ENCODE measurements at regions not wholly inside any gene's neighbourhood (a gene's known extent, or its start where the extent isn't known, plus 50 kb on each side); places are given as distances from the start of the nearest gene placed in this dataset.
"Not testable (repeated sequence)": the region's sequence is repeated elsewhere in the genome, so short reads cannot be mapped to it uniquely, and the experiment has no call there.

DNA sequence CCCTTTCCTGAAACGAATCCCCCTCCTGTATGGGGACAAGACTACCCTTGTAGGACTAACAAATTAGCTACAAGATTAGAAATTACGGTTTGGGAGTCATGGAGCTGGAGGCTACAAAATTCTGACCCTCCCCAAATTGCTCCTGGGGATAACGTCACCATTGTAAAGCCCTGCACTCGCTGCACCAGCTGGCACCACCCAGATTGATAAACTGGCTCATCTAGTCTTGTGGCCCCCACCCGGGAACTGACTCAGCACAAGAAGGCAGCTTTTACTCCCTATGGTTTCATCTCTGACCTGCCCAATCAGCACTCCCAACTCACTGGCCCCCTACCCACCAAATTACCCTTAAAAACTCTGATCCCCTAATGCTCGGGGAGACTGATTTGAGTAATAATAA lies 150.6 kb upstream of the TSC22D1 start:
- H3K36me3 Mint-ChIP-seq, result peaks cover 1% of the 10 kb centered on the region
- ATAC-seq (ENCODE audit: low read depth), result no peak

DNA sequence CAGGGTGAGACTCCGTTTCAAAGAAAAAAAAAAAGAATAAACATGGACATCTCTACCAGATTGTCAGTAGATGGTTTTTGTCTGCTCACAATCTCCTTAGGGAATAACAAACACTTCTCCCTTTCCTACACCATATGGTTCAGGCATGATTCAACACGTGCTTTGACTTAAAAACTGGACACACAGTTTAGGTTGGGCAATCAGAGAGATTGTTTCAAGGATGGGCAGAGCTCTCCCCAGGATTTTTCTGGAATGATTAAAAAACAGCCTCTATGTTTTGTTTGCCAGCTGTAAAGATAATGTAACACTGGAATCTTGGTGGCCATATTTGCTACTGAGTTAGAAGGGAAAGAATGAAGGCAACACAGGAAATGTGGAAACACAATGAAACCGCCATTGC lies 150.1 kb upstream of the TSC22D1 start:
- Mint-ChIP-seq H3K9me3 (peaks cover 5% of the 10 kb centered on the region), H3K4me3 (no peak overlapping the region), H3K4me1 (no peaks in the 10 kb centered on the region), H3K27me3 (no peaks in the 10 kb centered on the region), H3K27ac (no peak overlapping the region), H3K36me3 (peaks cover 1% of the 10 kb centered on the region)
- no peak for ATAC-seq (ENCODE audit: low read depth)
- no peak for DNase-seq (ENCODE audit: low spot score in 2 of 2)

More for the DNA sequence above, 150.6 kb upstream of the TSC22D1 start:
- Mint-ChIP-seq H3K4me3 (no peak overlapping the region), H3K9me3 (peaks cover 6% of the 10 kb centered on the region), H3K27ac (no peak overlapping the region), H3K27me3 (peaks cover 1% of the 10 kb centered on the region), H3K4me1 (no peaks in the 10 kb centered on the region)
- DNase-seq (ENCODE audit: low spot score in 2 of 2), result no peak

DNA sequence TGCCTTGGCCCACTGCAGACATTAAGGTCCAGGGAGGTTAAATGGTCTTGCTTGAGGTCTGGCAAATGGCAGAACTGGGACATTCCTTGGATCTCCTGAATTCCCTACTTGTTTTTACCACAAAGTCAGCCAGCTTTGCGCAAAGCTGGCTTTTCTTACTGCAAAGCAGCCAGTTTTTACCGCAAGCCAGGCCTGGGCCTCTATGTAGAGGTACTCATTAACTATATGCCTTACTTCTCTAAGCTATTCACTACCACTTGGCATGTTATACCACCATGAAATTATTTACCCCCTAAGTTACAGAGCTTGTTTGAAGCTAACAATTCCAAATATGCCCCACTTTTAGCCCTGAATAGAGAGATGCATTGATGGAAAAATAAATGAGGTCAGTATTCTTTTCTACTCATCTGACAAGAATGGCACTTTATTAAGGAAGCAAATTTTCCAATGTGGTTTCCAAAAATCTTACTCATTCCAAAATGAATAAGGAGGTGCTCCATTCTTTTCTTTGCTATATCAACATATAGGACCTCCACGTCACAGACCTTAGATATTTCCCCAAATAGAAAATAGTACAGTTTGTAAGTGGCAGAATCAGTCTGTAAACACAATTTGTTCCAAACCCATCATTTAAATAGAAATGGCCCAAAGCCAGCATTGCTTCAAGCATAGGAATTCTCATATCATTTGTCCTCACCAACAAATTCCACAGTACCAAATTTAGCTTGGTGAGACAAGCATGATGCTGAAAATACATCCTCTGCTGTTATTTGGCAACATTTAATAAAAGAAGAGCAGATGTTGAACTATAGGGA lies 143.9 kb upstream of the TSC22D1 start:
- H3K27me3 Mint-ChIP-seq, result no peaks in the 10 kb centered on the region
- H3K36me3 Mint-ChIP-seq, result peaks cover 1% of the 10 kb centered on the region
- H3K27ac Mint-ChIP-seq, result no peak overlapping the region
- peaks cover 5% of the 10 kb centered on the region for H3K9me3 Mint-ChIP-seq
- DNase-seq (ENCODE audit: low spot score in 2 of 2) (no peak), ATAC-seq (ENCODE audit: low read depth) (no peak)
- H3K4me3 Mint-ChIP-seq, result no peak overlapping the region
- no peaks in the 10 kb centered on the region for H3K4me1 Mint-ChIP-seq

DNA sequence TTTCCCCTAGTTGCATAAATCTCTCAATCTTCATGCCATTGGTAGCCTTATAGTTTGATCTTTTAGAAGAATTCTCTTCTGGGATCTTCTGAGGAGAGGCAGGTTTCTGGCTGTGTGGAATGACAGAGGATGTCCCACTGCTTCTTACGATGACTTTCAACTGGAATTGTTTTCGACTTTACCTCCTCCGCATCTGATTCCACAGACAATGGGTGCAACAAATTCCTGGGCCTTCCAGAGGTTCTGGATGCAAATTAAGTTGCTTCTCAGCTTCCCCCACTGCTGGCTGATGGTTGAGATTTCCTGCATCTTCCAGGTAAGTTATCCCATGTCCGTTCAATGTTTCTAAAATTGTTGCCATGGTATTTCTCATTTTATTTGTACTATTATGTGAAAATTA lies 142.3 kb upstream of the TSC22D1 start:
- H3K4me1 Mint-ChIP-seq, result no peaks in the 10 kb centered on the region
- DNase-seq (ENCODE audit: low spot score in 2 of 2), result no peak
- peaks cover 1% of the 10 kb centered on the region for H3K36me3 Mint-ChIP-seq
- H3K27ac Mint-ChIP-seq, result no peak overlapping the region
- peaks cover 5% of the 10 kb centered on the region for H3K9me3 Mint-ChIP-seq
- no peaks in the 10 kb centered on the region for H3K27me3 Mint-ChIP-seq
- ATAC-seq (ENCODE audit: low read depth), result no peak
- no peak overlapping the region for H3K4me3 Mint-ChIP-seq

DNA sequence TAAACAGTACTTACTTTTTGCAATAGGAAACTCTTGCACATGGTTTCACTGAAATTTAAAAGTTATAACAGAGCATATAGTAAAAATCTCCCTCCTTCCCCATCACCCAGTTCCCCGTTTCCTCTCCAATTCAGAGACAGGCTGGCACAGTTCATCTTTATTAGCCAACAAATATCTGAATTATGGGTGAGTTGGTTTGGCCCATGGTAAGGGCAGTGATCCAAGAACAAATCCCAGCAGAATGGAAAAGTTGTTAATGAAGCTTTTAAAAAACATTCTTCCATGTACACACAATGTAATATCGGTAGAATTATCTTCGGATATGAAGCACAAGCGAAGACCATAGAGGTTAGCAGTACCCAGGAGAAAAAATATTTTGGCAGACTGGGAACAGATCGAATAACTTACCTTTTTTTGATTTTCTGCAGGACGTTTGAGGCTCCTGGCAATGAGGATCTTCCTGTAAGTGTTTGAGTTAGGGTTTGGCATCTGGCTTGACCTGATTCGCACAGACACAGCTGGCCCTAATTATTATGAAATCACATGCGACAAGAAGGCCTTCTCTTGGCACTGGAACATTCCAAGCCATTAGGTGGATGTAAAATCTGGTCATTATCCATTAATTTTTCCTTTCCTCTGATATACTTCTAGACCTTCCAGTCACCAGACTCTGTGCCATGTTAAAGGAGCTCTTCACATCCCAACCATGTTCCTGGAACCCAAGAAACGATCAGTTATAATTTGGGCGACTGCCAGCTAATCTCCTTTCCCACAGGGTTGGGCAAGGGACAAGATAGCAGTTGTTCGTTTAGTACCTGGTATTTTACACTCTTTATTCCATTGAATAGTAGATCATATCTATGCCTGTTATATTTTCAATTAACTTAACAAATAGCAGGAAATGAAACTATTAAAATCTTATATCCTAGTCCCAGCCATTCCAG lies 139.4 kb upstream of the TSC22D1 start:
- Mint-ChIP-seq H3K27me3 (no peaks in the 10 kb centered on the region), H3K27ac (no peak overlapping the region), H3K4me1 (no peaks in the 10 kb centered on the region), H3K36me3 (no peaks in the 10 kb centered on the region), H3K9me3 (no peaks in the 10 kb centered on the region), H3K4me3 (no peak overlapping the region)
- ATAC-seq (ENCODE audit: low read depth) (no peak), DNase-seq (ENCODE audit: low spot score in 2 of 2) (no peak)

DNA sequence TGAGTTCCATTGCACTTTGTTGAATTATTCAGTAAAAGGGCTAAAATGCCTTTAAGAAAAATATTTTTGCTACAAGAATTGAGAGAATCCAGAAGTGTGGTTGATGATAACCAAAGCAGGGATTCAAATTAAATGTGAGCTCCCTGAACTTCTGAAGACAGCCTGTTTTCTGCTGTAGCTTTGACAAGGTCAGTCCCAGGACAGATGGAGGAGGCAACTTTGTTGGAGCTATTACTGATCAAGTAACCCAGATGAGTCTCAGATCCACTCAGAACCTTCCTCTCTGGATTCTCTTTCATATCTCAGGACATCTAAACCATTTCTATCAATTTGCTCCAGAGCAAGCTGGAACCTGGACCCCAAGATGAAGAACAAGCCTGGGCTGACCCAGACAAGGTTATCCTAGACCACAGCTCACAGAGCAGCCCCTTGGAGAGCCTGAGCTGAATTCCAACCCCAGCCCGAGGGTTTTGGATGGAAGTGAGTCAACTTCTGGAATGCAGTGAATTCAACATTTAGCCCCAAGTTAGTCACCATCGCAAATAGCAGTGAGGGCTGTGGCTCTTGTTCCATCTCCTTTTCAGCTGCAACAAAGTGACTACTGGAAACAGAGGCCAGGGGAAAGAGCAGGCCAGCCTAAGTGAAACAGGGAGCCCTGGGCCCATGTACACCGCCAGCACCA lies 137.8 kb upstream of the TSC22D1 start:
- Mint-ChIP-seq H3K36me3 (no peaks in the 10 kb centered on the region), H3K4me3 (no peak overlapping the region), H3K4me1 (no peaks in the 10 kb centered on the region), H3K27ac (no peak overlapping the region), H3K27me3 (no peaks in the 10 kb centered on the region), H3K9me3 (no peaks in the 10 kb centered on the region)
- ATAC-seq (ENCODE audit: low read depth), result no peak
- DNase-seq (ENCODE audit: low spot score in 2 of 2), result no peak

DNA sequence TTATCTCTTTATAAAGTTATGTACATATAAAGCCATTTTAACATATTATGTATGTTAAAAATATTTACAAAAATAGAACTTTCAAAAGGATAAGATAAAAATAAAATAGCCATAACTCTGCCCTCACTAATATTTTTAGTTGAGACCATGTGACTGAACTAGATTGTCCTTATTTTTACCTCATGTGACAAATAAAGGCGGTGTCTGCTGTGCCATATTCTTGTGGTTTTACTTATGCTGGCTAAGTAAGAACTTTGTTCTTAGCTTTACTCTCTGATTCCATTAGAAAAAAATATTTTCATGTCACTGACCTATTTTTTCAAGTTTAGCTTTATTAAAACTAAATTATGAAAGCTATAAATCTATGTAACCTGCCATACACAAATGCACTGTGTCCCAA lies 135.6 kb upstream of the TSC22D1 start:
- H3K27ac Mint-ChIP-seq, result no peak overlapping the region
- H3K9me3 Mint-ChIP-seq, result no peaks in the 10 kb centered on the region
- no peaks in the 10 kb centered on the region for H3K27me3 Mint-ChIP-seq
- no peaks in the 10 kb centered on the region for H3K4me1 Mint-ChIP-seq
- DNase-seq (ENCODE audit: low spot score in 2 of 2), result no peak
- H3K36me3 Mint-ChIP-seq, result no peaks in the 10 kb centered on the region
- no peak for ATAC-seq (ENCODE audit: low read depth)
- H3K4me3 Mint-ChIP-seq, result no peak overlapping the region

DNA sequence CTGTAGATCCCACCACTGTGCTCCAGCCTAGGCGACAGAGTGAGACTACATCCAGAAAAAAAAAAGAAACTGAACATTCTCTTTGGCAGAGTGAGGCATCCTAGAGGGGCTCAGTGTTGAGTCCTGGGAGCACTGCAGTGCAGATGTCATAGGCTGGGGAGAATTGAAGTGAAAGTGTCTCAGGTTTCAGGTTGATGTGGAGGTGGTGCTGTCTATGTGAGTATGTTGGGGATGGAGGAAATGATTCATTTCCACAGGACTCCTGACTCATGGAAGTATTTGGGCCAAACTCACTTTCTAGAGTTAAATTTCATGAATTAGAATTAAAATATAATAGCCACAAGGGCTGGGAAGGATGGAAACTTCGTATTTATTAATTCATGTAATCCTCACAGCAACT lies 134.4 kb upstream of the TSC22D1 start:
- H3K36me3 Mint-ChIP-seq, result no peaks in the 10 kb centered on the region
- H3K4me1 Mint-ChIP-seq, result no peaks in the 10 kb centered on the region
- no peaks in the 10 kb centered on the region for H3K27me3 Mint-ChIP-seq
- ATAC-seq (ENCODE audit: low read depth) (no peak), DNase-seq (ENCODE audit: low spot score in 2 of 2) (no peak)
- no peak overlapping the region for H3K27ac Mint-ChIP-seq
- no peak overlapping the region for H3K4me3 Mint-ChIP-seq
- H3K9me3 Mint-ChIP-seq, result no peaks in the 10 kb centered on the region

DNA sequence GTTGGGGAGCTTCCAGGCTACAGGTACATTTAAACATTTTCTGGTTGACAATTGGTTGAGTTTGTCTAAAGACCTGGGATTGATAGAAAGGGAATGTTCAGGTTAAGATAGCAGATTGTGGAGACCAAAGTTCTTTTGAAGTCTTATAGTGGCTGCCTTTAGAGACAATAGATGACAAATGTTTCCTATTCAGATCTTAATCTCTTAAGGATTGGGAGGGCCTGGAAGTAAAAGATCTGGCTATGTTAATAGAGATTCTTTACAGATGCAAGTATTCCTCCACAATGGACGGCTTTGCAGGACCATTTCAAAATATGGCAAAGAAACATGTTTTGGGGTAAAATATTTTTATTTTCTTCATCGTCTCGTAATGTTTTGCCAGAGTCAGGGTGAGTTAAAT lies 128.7 kb upstream of the TSC22D1 start:
- H3K9me3 Mint-ChIP-seq; H3K4me3 Mint-ChIP-seq; H3K36me3 Mint-ChIP-seq; H3K27me3 Mint-ChIP-seq; H3K4me1 Mint-ChIP-seq; DNase-seq (ENCODE audit: low spot score in 2 of 2); ATAC-seq (ENCODE audit: low read depth); H3K27ac Mint-ChIP-seq: not testable (repeated sequence)

DNA sequence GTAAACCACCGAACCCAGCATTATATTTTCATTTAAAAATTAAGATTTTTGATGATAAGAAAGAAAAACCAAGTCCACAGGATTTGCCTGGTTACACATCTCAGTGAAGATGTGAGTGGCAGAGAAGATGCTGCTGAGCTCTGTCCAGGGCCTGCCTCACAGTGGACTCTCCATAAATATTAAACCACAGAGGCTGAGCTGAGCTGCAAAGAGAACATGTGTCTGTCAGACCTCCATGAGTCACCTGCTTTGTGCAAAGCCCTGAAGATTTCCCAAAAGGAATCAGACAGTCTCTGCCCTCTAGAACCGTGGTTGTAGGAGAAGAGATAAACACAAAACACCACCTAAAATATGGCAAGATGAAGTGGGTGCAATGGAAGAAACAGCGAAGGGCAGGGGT lies 127.2 kb upstream of the TSC22D1 start:
- no peak overlapping the region for H3K4me3 Mint-ChIP-seq
- DNase-seq (ENCODE audit: low spot score in 2 of 2), result no peak
- no peak for ATAC-seq (ENCODE audit: low read depth)

DNA sequence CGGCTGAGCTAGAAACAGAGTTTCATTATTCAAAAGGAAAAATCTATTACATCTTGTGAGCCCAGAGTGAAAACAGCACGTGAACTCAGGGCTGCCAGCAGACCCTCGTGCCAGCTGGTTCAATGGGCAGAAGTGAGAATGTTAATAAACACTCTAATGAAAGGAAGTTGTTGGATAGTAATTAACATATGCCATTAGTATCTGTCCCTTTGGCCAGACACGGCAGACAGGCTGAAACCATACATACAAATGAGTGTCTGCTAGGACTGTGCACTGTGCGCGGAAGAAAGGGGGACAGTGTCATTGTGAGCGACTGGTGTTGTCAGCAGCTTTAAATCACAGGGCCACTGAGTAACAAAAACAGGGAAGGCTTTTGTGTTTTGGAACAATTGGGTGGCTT lies 121.9 kb upstream of the TSC22D1 start:
- Mint-ChIP-seq H3K27me3 (peaks cover 4% of the 10 kb centered on the region), H3K4me3 (no peak overlapping the region), H3K36me3 (no peaks in the 10 kb centered on the region), H3K4me1 (peaks cover 3% of the 10 kb centered on the region), H3K27ac (no peak overlapping the region), H3K9me3 (peaks cover 3% of the 10 kb centered on the region)
- ATAC-seq (ENCODE audit: low read depth) (no peak), DNase-seq (ENCODE audit: low spot score in 2 of 2) (no peak)

More for the DNA sequence above, 127.2 kb upstream of the TSC22D1 start:
- no peak overlapping the region for H3K27ac Mint-ChIP-seq
- H3K9me3 Mint-ChIP-seq, result peaks cover 3% of the 10 kb centered on the region
- no peaks in the 10 kb centered on the region for H3K4me1 Mint-ChIP-seq
- H3K36me3 Mint-ChIP-seq, result no peaks in the 10 kb centered on the region
- H3K27me3 Mint-ChIP-seq, result peaks cover 3% of the 10 kb centered on the region

DNA sequence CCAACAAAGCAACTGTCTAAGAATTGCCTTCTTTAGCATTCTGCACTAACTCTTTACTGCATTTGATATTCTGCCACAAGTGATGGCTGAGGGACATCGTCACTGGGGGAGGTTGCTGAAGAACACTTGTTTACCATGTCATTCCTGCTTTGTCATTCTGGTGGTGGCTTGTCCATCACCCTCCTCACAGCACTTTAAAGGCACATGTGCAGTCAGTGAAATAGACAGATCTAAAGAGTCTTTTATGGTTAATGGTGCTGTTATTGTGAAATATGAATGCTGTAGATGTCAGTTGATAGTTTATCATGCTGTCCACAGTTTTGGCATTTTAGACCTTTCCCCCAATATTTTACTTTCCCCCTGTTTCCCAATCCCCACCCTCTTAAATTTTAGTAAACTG lies 120.9 kb upstream of the TSC22D1 start:
- DNase-seq (ENCODE audit: low spot score in 2 of 2) (no peak), ATAC-seq (ENCODE audit: low read depth) (no peak)
- Mint-ChIP-seq H3K27ac (no peak overlapping the region), H3K27me3 (peaks cover 4% of the 10 kb centered on the region), H3K36me3 (no peaks in the 10 kb centered on the region), H3K4me1 (peaks cover 3% of the 10 kb centered on the region), H3K9me3 (no peaks in the 10 kb centered on the region), H3K4me3 (no peak overlapping the region)

DNA sequence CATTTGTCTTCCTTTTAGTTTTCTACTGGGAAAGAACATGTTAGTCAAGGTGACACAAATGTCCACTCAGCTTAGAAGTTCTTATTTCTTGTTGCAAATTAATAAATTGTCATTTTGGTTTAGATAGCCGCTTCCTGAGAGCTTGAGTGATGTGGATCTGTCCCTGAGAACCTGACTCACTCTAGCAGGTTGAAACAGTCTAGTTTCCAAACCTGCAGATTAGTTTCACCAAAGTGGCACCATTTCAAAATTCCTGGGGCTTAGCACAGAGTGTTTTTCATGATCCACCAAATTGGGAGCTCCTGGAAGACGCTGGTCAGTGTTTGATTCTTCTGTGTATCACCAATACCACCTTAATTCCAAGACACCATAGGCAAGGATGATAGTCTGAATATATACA lies 119.4 kb upstream of the TSC22D1 start:
- Mint-ChIP-seq H3K4me3 (no peak overlapping the region), H3K36me3 (no peaks in the 10 kb centered on the region), H3K9me3 (no peaks in the 10 kb centered on the region), H3K27me3 (peaks cover 4% of the 10 kb centered on the region), H3K4me1 (peaks cover 3% of the 10 kb centered on the region), H3K27ac (no peak overlapping the region)
- DNase-seq (ENCODE audit: low spot score in 2 of 2), result no peak
- no peak for ATAC-seq (ENCODE audit: low read depth)

DNA sequence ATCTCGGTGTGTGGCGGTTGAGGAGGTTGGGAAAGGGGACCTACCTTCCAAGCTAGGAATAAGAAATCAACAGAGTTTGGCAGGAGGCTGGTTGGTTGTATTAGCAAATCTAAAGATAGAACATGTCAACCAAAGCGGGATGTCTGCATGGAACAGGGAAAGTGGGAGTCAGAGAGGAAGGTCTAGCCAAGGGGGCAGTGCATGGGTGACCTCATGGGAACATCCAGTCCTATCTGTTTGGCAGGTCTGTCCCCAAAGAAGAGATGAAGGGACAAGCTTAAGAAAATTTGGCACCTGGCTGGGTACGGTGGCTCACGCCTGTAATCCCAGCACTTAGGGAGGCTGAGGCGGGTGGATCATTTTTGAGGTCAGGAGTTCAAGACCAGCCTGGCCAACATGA lies 118.7 kb upstream of the TSC22D1 start:
- H3K4me3 Mint-ChIP-seq, result no peak overlapping the region
- DNase-seq (ENCODE audit: low spot score in 2 of 2) (no peak), ATAC-seq (ENCODE audit: low read depth) (no peak)
- no peak overlapping the region for H3K27ac Mint-ChIP-seq
- H3K27me3 Mint-ChIP-seq, result peaks cover 6% of the 10 kb centered on the region
- no peaks in the 10 kb centered on the region for H3K9me3 Mint-ChIP-seq
- H3K4me1 Mint-ChIP-seq, result peaks cover 3% of the 10 kb centered on the region
- H3K36me3 Mint-ChIP-seq, result no peaks in the 10 kb centered on the region
